Endothelial cell (in vitro differentiated cells): ENCODE measurements at regions not wholly inside any gene's neighbourhood (a gene's known extent, or its start where the extent isn't known, plus 50 kb on each side); places are given as distances from the start of the nearest gene placed in this dataset.

Experiments
- DNase-seq: peaks from one replicate; pipeline ENCODE4 v3.0.0; 2021; ENCODE audit warnings: low spot score
- H3K27ac Mint-ChIP-seq: one replicate; pipeline ENCODE4 v1.8.0; 2021; ENCODE audit warnings: mixed read lengths, inconsistent platforms; ENCODE audit not compliant: unreplicated experiment
- H3K27me3 Mint-ChIP-seq: one replicate; pipeline ENCODE4 v1.8.0; 2021; ENCODE audit warnings: mild to moderate bottlenecking, moderate library complexity, mixed read lengths, inconsistent platforms; ENCODE audit not compliant: unreplicated experiment
- H3K36me3 Mint-ChIP-seq: one replicate; pipeline ENCODE4 v1.8.0; 2021; ENCODE audit warnings: mild to moderate bottlenecking, low read depth, mixed read lengths, inconsistent platforms; ENCODE audit not compliant: unreplicated experiment
- H3K4me1 Mint-ChIP-seq: one replicate; pipeline ENCODE4 v1.8.0; 2021; ENCODE audit warnings: mild to moderate bottlenecking, mixed read lengths, inconsistent platforms; ENCODE audit not compliant: unreplicated experiment
- H3K4me3 Mint-ChIP-seq: one replicate; pipeline ENCODE4 v1.8.0; 2021; ENCODE audit warnings: mild to moderate bottlenecking, mixed read lengths, inconsistent platforms; ENCODE audit not compliant: unreplicated experiment
- H3K9me3 Mint-ChIP-seq: one replicate; pipeline ENCODE4 v1.8.0; 2021; ENCODE audit warnings: mixed read lengths, inconsistent platforms; ENCODE audit not compliant: unreplicated experiment
- TF ChIP-seq, protein P1 (sequence below): fragments of 200-600 bp; sonication (generic); IDR thresholded peaks from one replicate; pipeline ENCODE4 v1.5.0; 2021; ENCODE audit warnings: antibody characterized with exemption; ENCODE audit not compliant: unreplicated experiment

DNA sequence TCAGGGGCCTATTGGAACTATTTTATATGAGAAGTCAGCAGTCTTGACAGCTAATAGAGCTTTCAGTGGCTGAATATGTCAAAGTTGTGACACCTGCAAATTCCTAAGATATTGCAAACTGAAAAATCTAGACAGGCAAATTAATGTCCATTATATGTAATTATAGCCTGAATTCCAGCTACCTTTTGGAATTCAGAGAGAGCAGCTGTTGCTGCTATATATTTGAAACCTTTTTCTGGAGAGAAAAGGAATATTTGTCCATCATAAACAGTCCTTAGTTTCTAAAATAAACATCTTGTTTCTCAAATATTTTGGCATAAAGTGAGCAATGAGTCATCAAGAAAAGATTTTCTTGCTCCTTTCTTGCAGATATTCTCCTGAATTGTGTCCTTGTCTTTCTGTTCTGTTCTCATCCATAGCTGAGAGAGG is 408.9 kb upstream of the SEMA3D start:
- Mint-ChIP-seq H3K27ac (no peak overlapping the region), H3K4me3 (no peak overlapping the region), H3K9me3 (no peaks in the 10 kb centered on the region), H3K4me1 (peaks cover 5% of the 10 kb centered on the region), H3K27me3 (no peaks in the 10 kb centered on the region), H3K36me3 (no peaks in the 10 kb centered on the region)
- TF ChIP-seq, protein P1, sequence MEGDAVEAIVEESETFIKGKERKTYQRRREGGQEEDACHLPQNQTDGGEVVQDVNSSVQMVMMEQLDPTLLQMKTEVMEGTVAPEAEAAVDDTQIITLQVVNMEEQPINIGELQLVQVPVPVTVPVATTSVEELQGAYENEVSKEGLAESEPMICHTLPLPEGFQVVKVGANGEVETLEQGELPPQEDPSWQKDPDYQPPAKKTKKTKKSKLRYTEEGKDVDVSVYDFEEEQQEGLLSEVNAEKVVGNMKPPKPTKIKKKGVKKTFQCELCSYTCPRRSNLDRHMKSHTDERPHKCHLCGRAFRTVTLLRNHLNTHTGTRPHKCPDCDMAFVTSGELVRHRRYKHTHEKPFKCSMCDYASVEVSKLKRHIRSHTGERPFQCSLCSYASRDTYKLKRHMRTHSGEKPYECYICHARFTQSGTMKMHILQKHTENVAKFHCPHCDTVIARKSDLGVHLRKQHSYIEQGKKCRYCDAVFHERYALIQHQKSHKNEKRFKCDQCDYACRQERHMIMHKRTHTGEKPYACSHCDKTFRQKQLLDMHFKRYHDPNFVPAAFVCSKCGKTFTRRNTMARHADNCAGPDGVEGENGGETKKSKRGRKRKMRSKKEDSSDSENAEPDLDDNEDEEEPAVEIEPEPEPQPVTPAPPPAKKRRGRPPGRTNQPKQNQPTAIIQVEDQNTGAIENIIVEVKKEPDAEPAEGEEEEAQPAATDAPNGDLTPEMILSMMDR, result no peak
- DNase-seq, result no peak

DNA sequence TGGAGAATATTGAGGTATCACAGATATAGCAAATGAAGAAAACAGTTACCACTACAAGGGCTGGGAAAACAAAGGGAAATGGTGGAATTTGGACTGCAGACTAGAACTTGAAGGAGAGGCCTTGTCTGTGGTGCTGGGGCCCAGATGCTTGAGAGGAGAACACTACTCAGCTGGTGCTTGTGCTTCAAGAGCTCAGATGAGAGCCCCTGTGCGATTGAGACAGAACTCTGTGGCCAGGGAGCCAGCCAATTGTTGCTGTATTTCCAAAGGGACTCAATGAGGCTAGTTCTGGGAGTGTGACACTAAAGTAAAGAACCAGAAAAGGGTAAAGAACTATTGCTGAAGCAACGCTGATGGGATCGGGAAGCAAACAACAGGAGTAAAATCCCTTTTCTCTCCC is 406.5 kb upstream of the SEMA3D start:
- TF ChIP-seq, protein P1, result no peak
- no peaks in the 10 kb centered on the region for H3K27me3 Mint-ChIP-seq
- H3K36me3 Mint-ChIP-seq, result no peaks in the 10 kb centered on the region
- H3K4me3 Mint-ChIP-seq, result no peak overlapping the region
- H3K27ac Mint-ChIP-seq, result no peak overlapping the region
- no peaks in the 10 kb centered on the region for H3K9me3 Mint-ChIP-seq
- no peaks in the 10 kb centered on the region for H3K4me1 Mint-ChIP-seq
- no peak for DNase-seq

DNA sequence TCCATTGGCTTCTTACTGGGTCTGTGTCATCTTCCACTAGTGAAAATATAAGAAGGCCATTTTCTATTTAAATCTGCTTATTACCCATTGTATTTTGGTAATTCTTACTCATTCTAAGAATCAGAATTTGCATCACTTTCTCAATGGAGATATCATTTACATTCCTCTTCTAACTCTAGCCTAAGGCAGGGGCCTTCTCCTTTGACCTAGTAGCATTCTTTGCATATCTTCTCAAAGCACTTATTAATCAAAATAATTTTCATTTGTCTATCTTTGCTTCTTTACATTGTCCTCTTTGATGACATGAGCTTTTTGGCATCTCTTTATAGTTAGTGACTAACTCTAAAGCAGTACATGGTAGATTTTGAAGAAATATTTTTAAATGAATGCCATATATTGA is 400.9 kb upstream of the SEMA3D start:
- H3K27me3 Mint-ChIP-seq, result no peaks in the 10 kb centered on the region
- DNase-seq, result no peak
- TF ChIP-seq, protein P1, result no peak
- no peaks in the 10 kb centered on the region for H3K36me3 Mint-ChIP-seq
- no peaks in the 10 kb centered on the region for H3K4me1 Mint-ChIP-seq
- H3K4me3 Mint-ChIP-seq, result no peak overlapping the region
- H3K27ac Mint-ChIP-seq, result no peak overlapping the region
- no peaks in the 10 kb centered on the region for H3K9me3 Mint-ChIP-seq

DNA sequence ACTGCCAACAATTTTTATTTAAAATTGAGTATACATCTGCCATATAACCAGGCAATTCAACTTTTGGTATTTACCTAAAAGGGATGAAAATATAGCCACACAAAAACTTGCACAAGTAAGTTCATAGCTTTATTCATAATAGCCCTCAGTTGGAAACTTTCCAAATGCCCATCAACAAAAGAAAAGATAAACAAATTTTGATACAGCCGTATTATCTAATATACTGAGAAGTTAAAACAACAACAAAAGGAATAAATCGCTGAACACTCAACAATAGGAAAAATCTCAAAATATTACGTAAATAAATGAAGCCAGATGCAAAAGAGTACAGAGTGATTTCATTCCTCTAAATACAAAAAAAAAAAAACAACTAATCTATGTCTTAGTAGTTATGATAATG is 399.2 kb upstream of the SEMA3D start:
- H3K9me3 Mint-ChIP-seq, result no peaks in the 10 kb centered on the region
- DNase-seq, result no peak
- no peaks in the 10 kb centered on the region for H3K36me3 Mint-ChIP-seq
- H3K4me1 Mint-ChIP-seq, result no peaks in the 10 kb centered on the region
- no peak overlapping the region for H3K4me3 Mint-ChIP-seq
- H3K27ac Mint-ChIP-seq, result no peak overlapping the region
- no peaks in the 10 kb centered on the region for H3K27me3 Mint-ChIP-seq
- TF ChIP-seq, protein P1, result no peak

DNA sequence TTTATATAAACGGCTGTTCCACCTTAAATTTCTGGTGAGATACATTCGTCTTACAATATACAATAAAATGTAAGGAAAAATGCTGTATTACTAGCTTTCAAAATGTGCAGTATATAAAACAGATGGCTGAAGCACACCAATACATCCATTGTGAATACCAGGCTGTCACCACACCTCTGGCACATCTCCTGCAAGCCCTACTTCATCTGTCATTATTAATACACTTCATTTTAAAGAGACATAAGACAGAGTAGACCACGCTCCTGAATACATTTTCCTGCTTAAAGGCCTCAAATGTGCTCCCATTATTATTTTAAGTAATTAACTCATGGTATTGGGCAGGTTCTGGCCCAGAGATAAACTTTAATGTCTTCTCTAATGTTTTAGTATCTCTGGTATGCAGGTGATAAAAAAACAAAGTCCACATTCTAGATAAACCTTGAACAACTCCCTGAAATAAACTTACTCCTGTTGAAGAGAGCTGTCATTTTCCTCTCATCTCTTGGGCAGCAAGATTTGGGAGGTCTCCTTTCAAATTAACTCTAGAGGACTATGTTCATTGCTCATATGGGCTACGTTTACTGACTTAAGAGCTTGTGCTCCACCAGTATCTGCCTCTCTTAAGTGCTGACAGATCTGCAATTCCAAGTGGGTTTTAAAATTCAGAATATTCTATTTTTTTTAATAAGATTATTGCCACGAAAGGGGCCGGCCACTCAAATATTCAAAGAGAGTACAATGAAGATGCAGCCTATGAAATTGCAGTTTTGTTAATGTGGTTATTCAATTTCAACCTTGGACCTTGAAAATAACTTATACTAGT is 396.5 kb upstream of the SEMA3D start:
- Mint-ChIP-seq H3K36me3 (no peaks in the 10 kb centered on the region), H3K9me3 (no peaks in the 10 kb centered on the region), H3K4me1 (no peaks in the 10 kb centered on the region), H3K27me3 (no peaks in the 10 kb centered on the region), H3K4me3 (no peak overlapping the region), H3K27ac (no peak overlapping the region)
- no peak for DNase-seq
- TF ChIP-seq, protein P1, result no peak
